Endothelial cell of umbilical vein (primary cell): ENCODE measurements at regions not wholly inside any gene's neighbourhood (a gene's known extent, or its start where the extent isn't known, plus 50 kb on each side); places are given as distances from the start of the nearest gene placed in this dataset.

Experiments used
- BruUV-seq: library from RNA; stranded (reverse); fragments of 400-500 nt; replicated peaks from 2 replicates; lab custom pipeline; 2021; lab: Mats Ljungman, UMichigan
- CTCF ChIA-PET: fragments of 300-600, 350-600 bp; sonication (Branson Sonifier 250); formaldehyde crosslinking; loops from one replicate; lab custom pipeline; 2021; ENCODE audit warnings: antibody characterized with exemption, inconsistent platforms; lab: Charles Lee
- POLR2A ChIA-PET: fragments of 300-600, 350-600 bp; sonication (Branson Sonifier 250); formaldehyde crosslinking; loops from one replicate; lab custom pipeline; 2021; ENCODE audit warnings: antibody characterized with exemption, inconsistent platforms; lab: Charles Lee
- DNase-seq: peaks from one replicate; pipeline ENCODE4 v3.0.0-alpha.2; 2011; ENCODE audit warnings: low read depth, low spot score
- FAIRE-seq: peaks from 2 replicates; lab custom pipeline; 2011; peaks lifted over from hg19 to GRCh38; lab: Jason Lieb, UNC
- H2AFZ ChIP-seq: 2 replicates; pipeline ENCODE4 v1.6.0; 2012; ENCODE audit warnings: low read depth, low read length, control low read depth, inconsistent platforms
- H3K27ac ChIP-seq: 2 replicates; pipeline ENCODE4 v1.5.1; 2011; ENCODE audit warnings: low read depth, mild to moderate bottlenecking, control low read depth, low read length, moderate library complexity; ENCODE audit not compliant: insufficient read depth
- H3K27me3 ChIP-seq, 2 experiments: 2 replicates each; pipeline versions ENCODE4 v1.6.0 to v1.6.1; 2011; ENCODE audit warnings: low read length in 2 of 2, mixed read lengths in 1 of 2; ENCODE audit not compliant: control insufficient read depth in 2 of 2, insufficient read depth in 2 of 2
- H3K36me3 ChIP-seq, 2 experiments: 2 replicates in 1 of 2; 3 replicates in 1 of 2; pipeline ENCODE4 v1.5.1; 2011; ENCODE audit warnings: low read length in 2 of 2, mild to moderate bottlenecking in 1 of 2, moderate library complexity in 1 of 2; ENCODE audit not compliant: control insufficient read depth in 2 of 2, insufficient read depth in 2 of 2; ENCODE audit errors: extremely low read depth in 1 of 2
- H3K4me1 ChIP-seq: 3 replicates; pipeline ENCODE4 v1.5.1; 2011; ENCODE audit warnings: mild to moderate bottlenecking, low read length; ENCODE audit not compliant: control insufficient read depth, insufficient read depth; ENCODE audit errors: extremely low read depth
- H3K4me2 ChIP-seq: 2 replicates; pipeline ENCODE4 v1.6.1; 2011; ENCODE audit warnings: low read length, control low read depth, mixed read lengths; ENCODE audit not compliant: insufficient read depth
- H3K4me3 ChIP-seq, 3 experiments: fragments of 200-600 bp in 1 of 3; sonication (generic), shearing (Covaris generic) in 1 of 3; replicated peaks in 1 of 3; 2 replicates each; pipeline ENCODE4 v1.5.1; 2011 to 2016; ENCODE audit warnings: control low read depth in 3 of 3, low read length in 3 of 3, mild to moderate bottlenecking in 2 of 3, inconsistent platforms in 1 of 3, low read depth in 1 of 3, moderate library complexity in 1 of 3; ENCODE audit not compliant: insufficient read depth in 1 of 3
- H3K79me2 ChIP-seq: 2 replicates; pipeline ENCODE4 v1.6.0; 2012; ENCODE audit warnings: low read length, inconsistent platforms; ENCODE audit not compliant: control insufficient read depth, insufficient read depth
- H3K9ac ChIP-seq: replicated peaks from 2 replicates; pipeline ENCODE3; 2011; ENCODE audit warnings: low read length, control low read depth; ENCODE audit not compliant: insufficient read depth; ENCODE audit errors: extremely low read depth
- H3K9me1 ChIP-seq: replicated peaks from 3 replicates; pipeline ENCODE4 v1.6.0; 2011; ENCODE audit warnings: mild to moderate bottlenecking, low read length; ENCODE audit not compliant: control insufficient read depth, insufficient read depth; ENCODE audit errors: extremely low read depth
- H3K9me3 ChIP-seq: replicated peaks from 2 replicates; pipeline ENCODE4 v1.5.1; 2012; ENCODE audit warnings: low read length, inconsistent platforms; ENCODE audit not compliant: control insufficient read depth, insufficient read depth
- H4K20me1 ChIP-seq: replicated peaks from 2 replicates; pipeline ENCODE3; 2011; ENCODE audit warnings: mild to moderate bottlenecking, low read length; ENCODE audit not compliant: control insufficient read depth, insufficient read depth; ENCODE audit errors: extremely low read depth
- CTCF ChIP-seq, 2 donors: IDR thresholded peaks; 1 replicate in 1 of 2; 2 replicates in 1 of 2; pipeline ENCODE4 v1.5.1; 2011; ENCODE audit warnings: low read length in 2 of 2, mild to moderate bottlenecking in 2 of 2, moderate library complexity in 2 of 2, control low read depth in 1 of 2, inconsistent platforms in 1 of 2, low read depth in 1 of 2; ENCODE audit not compliant: insufficient read depth in 1 of 2; ENCODE audit errors: extremely low read depth in 1 of 2
- EZH2 ChIP-seq: IDR thresholded peaks from 2 replicates; pipeline ENCODE4 v1.6.1; 2012; ENCODE audit warnings: borderline replicate concordance, low read depth, mild to moderate bottlenecking, moderate library complexity, low read length, inconsistent platforms; ENCODE audit not compliant: severe bottlenecking
- FOS ChIP-seq: IDR thresholded peaks from 2 replicates; pipeline ENCODE4 v1.6.1; 2011; ENCODE audit warnings: mild to moderate bottlenecking, low read length, moderate library complexity, borderline replicate concordance; ENCODE audit not compliant: insufficient read depth
- GATA2 ChIP-seq: IDR thresholded peaks from 2 replicates; pipeline ENCODE4 v1.7.0; 2011; ENCODE audit warnings: low read depth, mild to moderate bottlenecking, moderate library complexity, mixed read lengths, low read length; ENCODE audit not compliant: insufficient read length, insufficient read depth
- JUN ChIP-seq: IDR thresholded peaks from 2 replicates; pipeline ENCODE4 v1.6.1; 2011; ENCODE audit warnings: borderline replicate concordance, low read depth; ENCODE audit not compliant: insufficient read length, insufficient read depth
- MAX ChIP-seq: IDR thresholded peaks from 2 replicates; pipeline ENCODE4 v1.6.1; 2011; ENCODE audit not compliant: insufficient read depth, insufficient read length
- MYC ChIP-seq: IDR thresholded peaks from one replicate; pipeline ENCODE4 v1.6.1; 2011; ENCODE audit warnings: mild to moderate bottlenecking, low read depth, low read length
- POLR2A ChIP-seq: IDR thresholded peaks from 2 replicates; pipeline ENCODE4 v1.6.1; 2012; ENCODE audit warnings: low read depth, mild to moderate bottlenecking, control low read depth, low read length
- POLR2AphosphoS5 ChIP-seq: IDR thresholded peaks from 2 replicates; pipeline ENCODE4 v1.6.1; 2012; ENCODE audit warnings: low read depth, mild to moderate bottlenecking, control low read depth, low read length, moderate library complexity; ENCODE audit not compliant: insufficient read depth
- dilution Hi-C: fragments of 300-500 bp; cut with MboI; formaldehyde crosslinking; loops from one replicate; pipeline ENCODE4 v1.15.0; 2019; ENCODE audit warnings: low sequenced_read_pairs; ENCODE audit not compliant: extremely low pct_ligation_motif_present
- intact Hi-C: fragments of 100-400 bp; cut with micrococcal nuclease; formaldehyde crosslinking; loops from one replicate; pipeline ENCODE4 v1.10.0; 2022

- Histone ChIP-seq H3K9ac (no peak overlapping the region), H3K4me2 (no peak overlapping the region), H3K9me3 (no peaks in the 10 kb centered on the region), H3K27ac (no peak overlapping the region), H3K79me2 (no peaks in the 10 kb centered on the region), H3K4me3 (no peak overlapping the region), H3K27me3 (no peaks in the 10 kb centered on the region), H4K20me1 (no peaks in the 10 kb centered on the region), H3K9me1 (no peaks in the 10 kb centered on the region), H3K4me1 (no peaks in the 10 kb centered on the region), H2AFZ (no peak overlapping the region), H3K36me3 (no peaks in the 10 kb centered on the region)
- DNase-seq (no peak), FAIRE-seq (no peak)
- CTCF ChIA-PET, result no interaction called here
- intact Hi-C loops (no loop called here), dilution Hi-C loops (no loop called here)
- POLR2A ChIA-PET, result no interaction called here
- BruUV-seq, result no TSS peak
- no peak for TF ChIP-seq FOS
- no peak for TF ChIP-seq JUN
- no peak for TF ChIP-seq POLR2A
- TF ChIP-seq CTCF (IDR thresholded peaks at IDR 0.05; ENCODE audit: extremely low read depth in 1 of 2, insufficient read depth in 1 of 2, low read depth in 1 of 2, low read length in 2 of 2), result no peak
- no peak for TF ChIP-seq EZH2
- TF ChIP-seq GATA2, result no peak
- TF ChIP-seq MYC, result no peak
- no peak for TF ChIP-seq MAX
- TF ChIP-seq POLR2AphosphoS5, result no peak
These were observed 150.0 kb downstream of the DNAJB9 start for GRCh38 chr7:108719631-108720030.
